Fibroblast of mammary gland (primary cell): ENCODE measurements at regions not wholly inside any gene's neighbourhood (a gene's known extent, or its start where the extent isn't known, plus 50 kb on each side); places are given as distances from the start of the nearest gene placed in this dataset.

Source experiments
- DNase-seq: peaks from one replicate; pipeline ENCODE4 v3.0.0-alpha.2; 2010; ENCODE audit warnings: low read depth
- H3K4me3 ChIP-seq: 2 replicates; pipeline ENCODE4 v1.5.1; 2011; ENCODE audit warnings: low read depth, mild to moderate bottlenecking, low read length, moderate library complexity; ENCODE audit not compliant: control insufficient read depth
- CTCF ChIP-seq: conservative IDR thresholded peaks from 2 replicates; pipeline ENCODE4 v1.5.1; 2011; ENCODE audit warnings: low read depth, low read length, inconsistent platforms; ENCODE audit not compliant: control insufficient read depth, insufficient read depth

GRCh38 chr1:95179205-95179986, 54.6 kb upstream of the RWDD3 start:
- H3K4me3 ChIP-seq, result no peak overlapping the region
- DNase-seq, result no peak
- no peak for TF ChIP-seq CTCF

- H3K4me3 ChIP-seq, result no peak overlapping the region
- no peak for DNase-seq
- no peak for TF ChIP-seq CTCF
These were observed 53.6 kb upstream of the RWDD3 start for GRCh38 chr1:95180371-95180770.

- TF ChIP-seq CTCF, result no peak
These were observed 52.9 kb upstream of the RWDD3 start for GRCh38 chr1:95181096-95181495.

GRCh38 chr1:95183952-95184351, 50.1 kb upstream of the RWDD3 start:
- H3K4me3 ChIP-seq, result no peak overlapping the region
- no peak for DNase-seq
- TF ChIP-seq CTCF, result no peak

More at GRCh38 chr1:95181096-95181495, 52.9 kb upstream of the RWDD3 start:
- DNase-seq, result no peak
- H3K4me3 ChIP-seq, result no peak overlapping the region
